H1 (cell line): ENCODE measurements at regions not wholly inside any gene's neighbourhood (a gene's known extent, or its start where the extent isn't known, plus 50 kb on each side); places are given as distances from the start of the nearest gene placed in this dataset.

Experiments
- BRCA1 ChIP-seq: IDR thresholded peaks from 2 replicates; pipeline ENCODE4 v1.6.1; 2012; ENCODE audit warnings: low read depth, low read length, improper control_type of control experiment
- CBX5 ChIP-seq: fragments of 300-800, 300-1000 bp; sonication (generic); IDR thresholded peaks from 2 replicates; pipeline ENCODE4 v1.7.1; 2016; ENCODE audit warnings: antibody characterized with exemption, low read length, low read depth
- CBX8 ChIP-seq: fragments of 300-800, 300-1000 bp; sonication (generic); IDR thresholded peaks from 2 replicates; pipeline ENCODE4 v1.7.1; 2016; ENCODE audit warnings: low read depth, low read length, borderline replicate concordance
- CREB1 ChIP-seq: IDR thresholded peaks from 2 replicates; pipeline ENCODE4 v1.6.1; 2012; ENCODE audit warnings: inconsistent platforms
- EGR1 ChIP-seq: IDR thresholded peaks from 2 replicates; pipeline ENCODE4 v1.6.1; 2011; ENCODE audit warnings: low read depth, low read length, borderline replicate concordance
- EZH2 ChIP-seq: fragments of 200-600 bp; sonication (generic); IDR thresholded peaks from 2 replicates; pipeline ENCODE4 v1.7.1; 2012; ENCODE audit warnings: low read depth, mild to moderate bottlenecking, moderate library complexity, low read length, inconsistent platforms; ENCODE audit not compliant: severe bottlenecking
- HDAC2 ChIP-seq, 2 experiments: fragments of 300-600 bp in 1 of 2; sonication (generic) in 1 of 2; IDR thresholded peaks; 2 replicates each; pipeline ENCODE4 v1.6.1; 2011 to 2012; ENCODE audit warnings: low read depth in 2 of 2, low read length in 2 of 2, mild to moderate bottlenecking in 2 of 2, moderate library complexity in 2 of 2, borderline replicate concordance in 1 of 2, inconsistent platforms in 1 of 2
- SIRT6 ChIP-seq: IDR thresholded peaks from one replicate; pipeline ENCODE4 v1.7.1; 2012; ENCODE audit warnings: low read length, inconsistent platforms
- SP4 ChIP-seq: IDR thresholded peaks from 2 replicates; pipeline ENCODE4 v1.6.1; 2012; ENCODE audit warnings: low read length, inconsistent platforms
- YY1 ChIP-seq: IDR thresholded peaks from 2 replicates; pipeline ENCODE4 v1.6.1; 2011; ENCODE audit warnings: low read depth, mild to moderate bottlenecking, low read length
- TF ChIP-seq, protein P1 (sequence below): fragments of 300-600 bp; sonication (generic); IDR thresholded peaks from 2 replicates; pipeline ENCODE4 v1.7.1; 2012; ENCODE audit warnings: low read length, moderate library complexity, mild to moderate bottlenecking, inconsistent platforms; ENCODE audit not compliant: insufficient replicate concordance

DNA sequence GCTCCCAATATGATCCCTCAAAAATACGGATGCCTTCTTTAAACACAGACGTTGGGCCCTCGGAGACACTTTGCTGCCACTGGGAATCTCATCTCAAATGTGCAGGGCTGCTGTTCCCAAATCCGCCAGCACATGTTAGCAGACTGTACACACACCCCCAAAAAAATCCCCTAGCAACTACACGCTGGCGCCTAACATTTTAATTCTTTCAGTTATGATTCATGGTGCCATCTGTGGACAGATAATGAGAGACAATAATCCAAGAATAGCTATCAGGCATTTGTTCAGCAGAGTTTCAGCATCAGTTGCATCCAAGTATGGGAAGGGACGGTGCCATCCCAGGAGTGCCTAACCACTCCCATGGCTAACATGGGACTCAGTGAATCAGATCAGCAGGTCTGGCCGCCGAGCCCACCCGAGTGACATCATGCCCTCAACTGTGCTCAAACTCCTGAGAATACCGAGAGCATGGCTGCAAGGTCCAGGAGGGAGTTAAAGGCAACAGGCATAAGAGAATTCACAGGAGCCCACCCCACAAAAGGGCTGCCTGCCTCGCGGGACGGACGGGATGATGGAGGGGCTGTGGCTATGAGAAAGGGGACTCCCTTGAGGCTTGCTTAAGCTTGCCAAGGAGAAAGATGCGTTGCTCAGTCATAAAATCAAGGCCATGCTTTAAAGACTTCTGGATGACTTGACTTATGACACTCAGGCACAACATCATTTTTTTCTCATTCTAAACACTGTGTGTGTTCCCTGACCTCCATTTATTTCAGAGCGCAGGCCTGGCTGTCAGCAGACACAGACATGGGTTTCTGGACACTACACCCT, 337.0 kb downstream of the SHANK2 start (continued):
- TF ChIP-seq, protein P1, sequence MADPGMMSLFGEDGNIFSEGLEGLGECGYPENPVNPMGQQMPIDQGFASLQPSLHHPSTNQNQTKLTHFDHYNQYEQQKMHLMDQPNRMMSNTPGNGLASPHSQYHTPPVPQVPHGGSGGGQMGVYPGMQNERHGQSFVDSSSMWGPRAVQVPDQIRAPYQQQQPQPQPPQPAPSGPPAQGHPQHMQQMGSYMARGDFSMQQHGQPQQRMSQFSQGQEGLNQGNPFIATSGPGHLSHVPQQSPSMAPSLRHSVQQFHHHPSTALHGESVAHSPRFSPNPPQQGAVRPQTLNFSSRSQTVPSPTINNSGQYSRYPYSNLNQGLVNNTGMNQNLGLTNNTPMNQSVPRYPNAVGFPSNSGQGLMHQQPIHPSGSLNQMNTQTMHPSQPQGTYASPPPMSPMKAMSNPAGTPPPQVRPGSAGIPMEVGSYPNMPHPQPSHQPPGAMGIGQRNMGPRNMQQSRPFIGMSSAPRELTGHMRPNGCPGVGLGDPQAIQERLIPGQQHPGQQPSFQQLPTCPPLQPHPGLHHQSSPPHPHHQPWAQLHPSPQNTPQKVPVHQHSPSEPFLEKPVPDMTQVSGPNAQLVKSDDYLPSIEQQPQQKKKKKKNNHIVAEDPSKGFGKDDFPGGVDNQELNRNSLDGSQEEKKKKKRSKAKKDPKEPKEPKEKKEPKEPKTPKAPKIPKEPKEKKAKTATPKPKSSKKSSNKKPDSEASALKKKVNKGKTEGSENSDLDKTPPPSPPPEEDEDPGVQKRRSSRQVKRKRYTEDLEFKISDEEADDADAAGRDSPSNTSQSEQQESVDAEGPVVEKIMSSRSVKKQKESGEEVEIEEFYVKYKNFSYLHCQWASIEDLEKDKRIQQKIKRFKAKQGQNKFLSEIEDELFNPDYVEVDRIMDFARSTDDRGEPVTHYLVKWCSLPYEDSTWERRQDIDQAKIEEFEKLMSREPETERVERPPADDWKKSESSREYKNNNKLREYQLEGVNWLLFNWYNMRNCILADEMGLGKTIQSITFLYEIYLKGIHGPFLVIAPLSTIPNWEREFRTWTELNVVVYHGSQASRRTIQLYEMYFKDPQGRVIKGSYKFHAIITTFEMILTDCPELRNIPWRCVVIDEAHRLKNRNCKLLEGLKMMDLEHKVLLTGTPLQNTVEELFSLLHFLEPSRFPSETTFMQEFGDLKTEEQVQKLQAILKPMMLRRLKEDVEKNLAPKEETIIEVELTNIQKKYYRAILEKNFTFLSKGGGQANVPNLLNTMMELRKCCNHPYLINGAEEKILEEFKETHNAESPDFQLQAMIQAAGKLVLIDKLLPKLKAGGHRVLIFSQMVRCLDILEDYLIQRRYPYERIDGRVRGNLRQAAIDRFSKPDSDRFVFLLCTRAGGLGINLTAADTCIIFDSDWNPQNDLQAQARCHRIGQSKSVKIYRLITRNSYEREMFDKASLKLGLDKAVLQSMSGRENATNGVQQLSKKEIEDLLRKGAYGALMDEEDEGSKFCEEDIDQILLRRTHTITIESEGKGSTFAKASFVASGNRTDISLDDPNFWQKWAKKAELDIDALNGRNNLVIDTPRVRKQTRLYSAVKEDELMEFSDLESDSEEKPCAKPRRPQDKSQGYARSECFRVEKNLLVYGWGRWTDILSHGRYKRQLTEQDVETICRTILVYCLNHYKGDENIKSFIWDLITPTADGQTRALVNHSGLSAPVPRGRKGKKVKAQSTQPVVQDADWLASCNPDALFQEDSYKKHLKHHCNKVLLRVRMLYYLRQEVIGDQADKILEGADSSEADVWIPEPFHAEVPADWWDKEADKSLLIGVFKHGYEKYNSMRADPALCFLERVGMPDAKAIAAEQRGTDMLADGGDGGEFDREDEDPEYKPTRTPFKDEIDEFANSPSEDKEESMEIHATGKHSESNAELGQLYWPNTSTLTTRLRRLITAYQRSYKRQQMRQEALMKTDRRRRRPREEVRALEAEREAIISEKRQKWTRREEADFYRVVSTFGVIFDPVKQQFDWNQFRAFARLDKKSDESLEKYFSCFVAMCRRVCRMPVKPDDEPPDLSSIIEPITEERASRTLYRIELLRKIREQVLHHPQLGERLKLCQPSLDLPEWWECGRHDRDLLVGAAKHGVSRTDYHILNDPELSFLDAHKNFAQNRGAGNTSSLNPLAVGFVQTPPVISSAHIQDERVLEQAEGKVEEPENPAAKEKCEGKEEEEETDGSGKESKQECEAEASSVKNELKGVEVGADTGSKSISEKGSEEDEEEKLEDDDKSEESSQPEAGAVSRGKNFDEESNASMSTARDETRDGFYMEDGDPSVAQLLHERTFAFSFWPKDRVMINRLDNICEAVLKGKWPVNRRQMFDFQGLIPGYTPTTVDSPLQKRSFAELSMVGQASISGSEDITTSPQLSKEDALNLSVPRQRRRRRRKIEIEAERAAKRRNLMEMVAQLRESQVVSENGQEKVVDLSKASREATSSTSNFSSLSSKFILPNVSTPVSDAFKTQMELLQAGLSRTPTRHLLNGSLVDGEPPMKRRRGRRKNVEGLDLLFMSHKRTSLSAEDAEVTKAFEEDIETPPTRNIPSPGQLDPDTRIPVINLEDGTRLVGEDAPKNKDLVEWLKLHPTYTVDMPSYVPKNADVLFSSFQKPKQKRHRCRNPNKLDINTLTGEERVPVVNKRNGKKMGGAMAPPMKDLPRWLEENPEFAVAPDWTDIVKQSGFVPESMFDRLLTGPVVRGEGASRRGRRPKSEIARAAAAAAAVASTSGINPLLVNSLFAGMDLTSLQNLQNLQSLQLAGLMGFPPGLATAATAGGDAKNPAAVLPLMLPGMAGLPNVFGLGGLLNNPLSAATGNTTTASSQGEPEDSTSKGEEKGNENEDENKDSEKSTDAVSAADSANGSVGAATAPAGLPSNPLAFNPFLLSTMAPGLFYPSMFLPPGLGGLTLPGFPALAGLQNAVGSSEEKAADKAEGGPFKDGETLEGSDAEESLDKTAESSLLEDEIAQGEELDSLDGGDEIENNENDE: no peak
- TF ChIP-seq YY1 (no peak), EGR1 (no peak), HDAC2 (IDR thresholded peaks at IDR 0.05; ENCODE audit: borderline replicate concordance in 1 of 2, low read depth in 2 of 2, low read length in 2 of 2) (no peak), EZH2 (no peak), CREB1 (no peak), SIRT6 (no peak), CBX8 (no peak), SP4 (no peak), BRCA1 (no peak), CBX5 (no peak)
